HG02885 (cell line): ENCODE measurements at regions not wholly inside any gene's neighbourhood (a gene's known extent, or its start where the extent isn't known, plus 50 kb on each side); places are given as distances from the start of the nearest gene placed in this dataset.

ENCODE experiments used
- ATAC-seq: cut with Tn5 transposase; IDR thresholded peaks from one replicate; pipeline ENCODE4 v1.9.1; 2021; ENCODE audit warnings: mild to moderate bottlenecking; ENCODE audit not compliant: unreplicated experiment, poor library complexity

GRCh38 chr5:56471707-56472106, 238.6 kb upstream of the ANKRD55 start:
- no peak for ATAC-seq

GRCh38 chr5:56470007-56470406, 236.9 kb upstream of the ANKRD55 start:
- ATAC-seq = no peak

DNA sequence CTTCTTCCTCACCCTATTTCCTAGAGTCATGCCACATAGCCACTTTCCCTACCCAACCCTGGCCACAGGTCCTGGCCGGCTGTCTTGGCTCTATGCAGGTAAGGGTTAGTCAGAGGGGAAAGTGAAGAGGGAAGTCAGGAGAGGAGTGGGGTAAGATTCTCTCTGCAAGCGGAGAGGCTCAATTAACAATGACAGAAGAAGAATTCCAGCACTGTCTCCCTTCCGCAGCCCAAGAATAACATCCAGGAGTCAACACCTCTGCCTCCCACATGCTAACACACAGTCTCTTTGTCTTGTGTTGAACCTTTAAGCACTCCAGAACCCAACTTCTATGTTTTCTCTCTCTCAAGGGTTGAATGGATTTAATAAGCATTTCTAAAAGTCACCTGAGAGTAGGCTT, 235.1 kb upstream of the ANKRD55 start:
- ATAC-seq = no peak

- no peak for ATAC-seq
These were observed 234.1 kb upstream of the ANKRD55 start for GRCh38 chr5:56467176-56467717.

GRCh38 chr5:56466136-56466816, 233.1 kb upstream of the ANKRD55 start:
- ATAC-seq = no peak

DNA sequence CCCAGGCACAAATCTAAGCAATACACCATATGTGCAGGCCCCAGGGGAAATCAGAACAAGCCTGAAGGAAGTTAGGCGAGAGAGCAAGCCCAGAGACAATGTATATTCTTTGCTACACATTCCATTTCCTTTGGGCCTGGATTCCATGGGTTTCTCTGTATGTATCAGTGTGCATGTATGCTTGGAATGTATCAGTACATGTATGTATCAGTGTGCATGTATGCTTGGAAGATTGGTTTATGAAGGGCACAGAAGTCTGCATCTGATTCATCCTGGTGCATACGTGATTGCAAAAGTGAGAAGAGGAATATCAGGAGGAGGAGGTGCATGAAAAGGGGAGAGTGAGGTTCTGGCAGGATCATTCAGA, 232.6 kb upstream of the ANKRD55 start:
- ATAC-seq = no peak

- ATAC-seq = no peak
These were observed 232.0 kb upstream of the ANKRD55 start for GRCh38 chr5:56464935-56465768.

DNA sequence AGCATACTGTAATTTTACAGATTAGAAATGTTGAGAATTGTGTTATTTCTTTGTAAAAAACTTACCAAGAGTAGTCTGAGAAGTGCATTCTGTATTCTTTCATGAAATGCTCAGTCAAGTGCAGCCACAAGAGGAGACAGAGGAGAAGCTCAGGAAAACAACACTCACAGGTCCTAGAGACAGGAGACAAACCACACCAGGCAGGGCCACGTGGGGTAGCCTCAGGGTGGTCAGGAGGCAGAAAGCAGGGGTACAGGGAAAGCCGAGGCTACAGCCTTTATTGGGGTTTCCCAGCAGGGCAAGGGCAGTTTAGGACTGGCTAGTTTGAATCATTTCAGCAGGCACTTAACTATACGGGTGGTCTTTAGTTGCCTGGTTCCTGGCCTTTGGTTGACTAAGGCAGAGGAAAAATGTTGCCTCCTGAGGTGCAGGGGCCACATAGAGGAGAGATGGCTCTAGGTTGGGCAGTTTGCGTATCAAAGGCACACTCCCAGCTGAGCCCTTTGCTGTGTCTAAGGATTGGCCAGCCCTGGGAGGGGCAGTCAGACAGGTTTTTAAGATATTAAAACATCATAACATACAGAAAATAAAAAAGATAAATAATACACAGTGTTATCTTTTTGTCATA, 230.9 kb upstream of the ANKRD55 start:
- no peak for ATAC-seq

GRCh38 chr5:56461584-56461983, 228.5 kb upstream of the ANKRD55 start:
- no peak for ATAC-seq

DNA sequence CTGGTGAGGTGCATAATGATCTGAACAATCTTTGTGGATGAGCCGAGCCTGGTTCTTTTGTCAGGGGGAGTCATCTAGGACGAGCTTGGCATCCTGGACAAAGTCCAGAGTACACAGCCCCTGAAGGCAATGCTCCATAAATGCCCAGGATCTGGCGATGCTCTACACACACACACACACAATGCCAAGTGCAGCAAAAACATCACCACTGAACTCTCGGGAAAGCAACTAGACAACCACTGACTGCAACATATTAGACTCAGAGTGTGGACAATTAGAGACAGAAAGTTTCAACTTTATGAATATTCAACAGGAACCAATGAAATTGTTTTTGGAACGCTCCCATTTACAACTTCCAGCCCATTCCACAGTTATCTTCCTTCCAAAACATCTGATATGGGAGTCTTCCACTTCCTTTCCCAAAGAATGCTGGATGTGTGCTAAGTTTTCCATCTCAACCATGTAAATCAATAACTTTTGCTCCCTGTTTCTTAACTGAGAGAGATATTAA, 227.6 kb upstream of the ANKRD55 start:
- no peak for ATAC-seq

DNA sequence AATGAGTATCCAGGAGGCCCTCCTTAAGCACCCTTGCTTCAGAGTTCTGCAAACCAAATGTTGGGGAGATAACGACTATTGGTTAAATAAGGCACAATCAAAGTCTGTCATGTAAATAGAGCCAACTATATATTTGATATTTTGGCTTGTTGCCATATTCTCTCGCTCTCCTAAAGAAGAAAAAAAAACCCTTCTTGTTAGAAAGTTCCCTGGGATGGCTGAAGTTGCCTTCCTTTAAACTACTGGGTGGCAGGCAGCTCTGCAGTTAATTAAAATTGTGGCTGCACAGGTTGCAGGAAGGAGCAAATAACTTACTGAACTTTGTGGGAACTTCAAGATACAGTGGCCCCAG, 227.0 kb upstream of the ANKRD55 start:
- ATAC-seq = no peak

DNA sequence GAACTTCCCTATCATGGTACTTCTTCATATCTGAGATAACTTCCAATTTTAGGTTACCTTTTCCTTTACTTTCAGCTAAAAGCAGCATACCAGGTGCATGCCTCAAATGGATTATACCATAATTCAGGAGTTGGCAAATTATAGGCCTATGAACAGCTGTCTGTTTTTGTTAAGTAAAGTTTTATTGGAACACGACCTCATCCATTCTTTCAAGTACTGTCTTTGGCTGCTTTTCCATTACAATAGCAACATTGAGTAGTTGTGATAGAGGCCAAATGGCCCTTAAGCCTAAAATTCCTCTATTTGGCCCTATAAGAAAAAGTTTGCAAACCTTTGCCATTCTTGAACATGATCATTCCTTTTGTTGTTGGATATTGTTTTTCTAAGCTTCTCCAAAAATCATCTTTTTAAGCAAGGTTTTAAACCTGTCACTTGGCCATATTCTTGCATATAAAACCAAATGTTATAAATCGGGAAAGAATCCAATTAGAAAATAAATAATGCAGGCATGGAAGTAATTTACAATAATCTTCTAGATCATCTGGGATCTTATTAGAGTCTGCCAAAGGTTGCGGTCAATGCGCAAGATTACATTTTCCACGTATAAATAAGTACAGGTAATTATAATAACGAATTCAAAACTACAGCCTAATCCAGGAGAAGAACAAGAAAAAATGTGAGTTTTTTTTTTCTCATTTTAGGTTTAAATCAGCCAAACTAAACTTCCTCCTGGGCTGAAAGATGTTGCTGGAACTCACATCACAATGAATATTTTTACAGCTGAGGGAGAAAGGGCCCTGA, 226.5 kb upstream of the ANKRD55 start:
- ATAC-seq = no peak

DNA sequence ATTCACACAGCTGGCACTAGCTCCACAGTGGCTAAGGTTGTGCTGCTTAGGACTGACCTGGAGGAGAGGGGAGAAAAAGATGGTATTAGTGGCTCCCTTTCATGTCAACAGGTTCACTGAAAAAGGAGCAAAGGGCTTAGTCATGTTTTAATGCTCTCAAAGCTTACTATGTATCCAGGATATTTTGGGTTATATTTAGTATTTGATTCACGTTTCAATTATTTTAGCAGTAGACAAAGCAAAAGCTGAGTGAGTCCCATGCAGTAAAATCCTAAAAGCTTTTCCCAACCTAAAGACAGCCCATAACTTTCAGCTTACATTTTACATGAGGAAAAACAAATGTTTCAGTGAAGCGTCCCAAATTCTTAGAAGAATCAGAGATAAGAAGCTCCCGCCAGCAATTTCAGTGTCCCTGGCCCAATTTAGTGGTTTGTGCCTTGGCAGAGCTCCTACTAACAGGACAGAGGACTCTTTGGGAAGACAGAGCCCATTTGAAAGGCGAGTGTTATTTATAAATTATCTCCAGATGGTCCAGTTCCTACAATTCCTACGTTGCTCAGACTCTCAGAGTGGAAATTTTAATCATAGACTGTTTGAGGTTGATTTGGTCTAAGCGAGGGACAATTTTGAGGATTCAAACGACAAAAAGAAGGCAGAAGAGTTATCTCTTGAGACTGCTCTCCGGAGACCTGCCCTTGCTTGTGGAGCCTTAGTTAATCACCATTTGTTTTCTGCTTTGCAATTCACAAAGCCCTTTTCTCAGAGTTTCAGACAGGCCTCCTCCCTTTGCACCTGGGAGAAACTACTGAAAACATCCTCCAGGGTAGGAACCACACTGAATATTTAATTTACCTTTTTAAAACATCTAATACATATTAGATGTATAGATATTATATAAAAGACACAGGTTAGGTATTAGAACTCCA, 225.0 kb upstream of the ANKRD55 start:
- ATAC-seq = no peak

GRCh38 chr5:56456002-56456401, 222.9 kb upstream of the ANKRD55 start:
- no peak for ATAC-seq

DNA sequence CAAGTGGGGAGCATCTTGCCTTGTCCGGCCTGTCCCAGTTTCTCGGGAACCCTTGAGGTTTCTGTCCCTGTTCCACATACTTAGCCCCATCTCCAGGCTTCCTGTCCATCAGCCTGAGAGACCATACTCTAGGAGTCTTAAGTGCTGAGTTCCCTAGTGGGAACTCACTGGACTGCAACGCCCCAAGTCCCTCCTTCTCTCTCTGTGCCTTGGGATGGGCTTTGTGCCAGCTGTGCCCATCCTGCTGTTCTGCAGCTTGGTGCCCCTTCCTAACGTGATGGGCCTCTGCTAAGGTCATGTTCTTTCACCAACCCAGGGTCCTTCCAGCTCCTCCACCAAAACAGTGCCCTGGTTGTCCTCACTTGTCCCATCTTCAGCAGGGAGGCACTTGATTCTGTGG, 222.3 kb upstream of the ANKRD55 start:
- no peak for ATAC-seq

DNA sequence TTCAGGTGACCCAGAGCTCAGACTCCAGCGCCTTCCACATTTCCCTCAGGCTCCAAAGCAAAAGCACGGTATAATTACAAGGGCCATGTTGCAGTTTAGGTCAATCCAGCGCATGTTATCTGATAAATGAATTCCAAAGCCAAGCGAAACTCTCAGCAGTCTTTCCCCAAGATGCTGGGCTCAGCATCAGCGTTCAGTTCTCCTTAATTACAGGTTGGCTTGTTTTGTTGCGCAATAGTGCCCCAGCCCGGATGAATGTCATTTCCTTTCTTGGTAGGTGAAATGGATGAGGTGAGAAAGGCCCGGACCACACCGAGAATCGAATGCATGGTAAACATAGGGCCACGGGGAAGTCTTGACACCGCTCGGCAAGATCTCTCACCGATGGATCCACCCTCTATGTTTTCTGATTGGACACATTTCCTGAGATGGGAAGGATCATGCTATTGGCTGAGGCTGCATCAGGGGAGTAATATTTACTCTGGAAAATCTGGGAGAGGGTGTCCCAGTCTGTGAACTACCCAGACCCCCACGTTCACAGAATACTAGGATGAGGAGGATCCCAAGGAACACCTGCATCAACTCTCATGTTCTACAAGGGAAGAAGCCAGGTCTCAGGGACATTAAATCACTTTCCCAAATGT, 221.2 kb upstream of the ANKRD55 start:
- ATAC-seq = no peak

GRCh38 chr5:56451742-56452141, 218.6 kb upstream of the ANKRD55 start:
- no peak for ATAC-seq

GRCh38 chr5:56450766-56451165, 217.6 kb upstream of the ANKRD55 start:
- no peak for ATAC-seq
